H9 (cell line): ENCODE measurements at regions not wholly inside any gene's neighbourhood (a gene's known extent, or its start where the extent isn't known, plus 50 kb on each side); places are given as distances from the start of the nearest gene placed in this dataset.
A peak's percentile ranks its signal among the peaks of the same experiment; 100 is the strongest.

Experiments
- DNase-seq: peaks from one replicate; pipeline ENCODE4 v3.0.0-alpha.2; 2017
- H2AFZ ChIP-seq: one replicate; pipeline ENCODE4 v1.6.1; 2013; ENCODE audit warnings: mild to moderate bottlenecking, low read length, control low read depth, moderate library complexity
- H2AK5ac ChIP-seq: 2 replicates; pipeline ENCODE4 v1.6.1; 2013; ENCODE audit warnings: low read length, control low read depth, mixed read lengths; ENCODE audit not compliant: insufficient read length
- H2BK120ac ChIP-seq: one replicate; pipeline ENCODE4 v1.6.1; 2013; ENCODE audit warnings: low read depth, mild to moderate bottlenecking, low read length, control low read depth, inconsistent platforms; ENCODE audit not compliant: poor library complexity, severe bottlenecking
- H2BK12ac ChIP-seq: 2 replicates; pipeline ENCODE4 v1.6.1; 2013; ENCODE audit warnings: low read length, control low read depth, mixed read lengths, low read depth; ENCODE audit not compliant: insufficient read length
- H2BK15ac ChIP-seq: 2 replicates; pipeline ENCODE4 v1.6.1; 2013; ENCODE audit warnings: low read depth, low read length, control low read depth
- H2BK20ac ChIP-seq: one replicate; pipeline ENCODE4 v1.6.1; 2013; ENCODE audit warnings: low read depth, mild to moderate bottlenecking, low read length, control low read depth, inconsistent platforms; ENCODE audit not compliant: poor library complexity, severe bottlenecking
- H2BK5ac ChIP-seq: 2 replicates; pipeline ENCODE4 v1.6.1; 2013; ENCODE audit warnings: low read length, control low read depth, mixed read lengths; ENCODE audit not compliant: insufficient read length
- H3K14ac ChIP-seq: 2 replicates; pipeline ENCODE4 v1.6.1; 2013; ENCODE audit warnings: low read length, control low read depth; ENCODE audit not compliant: insufficient read depth
- H3K18ac ChIP-seq: 2 replicates; pipeline ENCODE4 v1.6.1; 2013; ENCODE audit warnings: low read depth, mild to moderate bottlenecking, mixed read lengths, low read length, control low read depth; ENCODE audit not compliant: insufficient read length
- H3K23ac ChIP-seq: 2 replicates; pipeline ENCODE4 v1.6.1; 2013; ENCODE audit warnings: low read length, control low read depth, mixed read lengths, low read depth; ENCODE audit not compliant: insufficient read length
- H3K23me2 ChIP-seq: 2 replicates; pipeline ENCODE4 v1.6.1; 2013; ENCODE audit warnings: low read depth, mild to moderate bottlenecking, mixed read lengths, low read length, control low read depth; ENCODE audit not compliant: insufficient read length, poor library complexity, severe bottlenecking
- H3K27ac ChIP-seq: 2 replicates; pipeline ENCODE4 v1.5.1; 2013; ENCODE audit warnings: low read length, control low read depth, mixed read lengths, low read depth; ENCODE audit not compliant: insufficient read length
- H3K27me3 ChIP-seq: 2 replicates; pipeline ENCODE4 v1.6.1; 2013; ENCODE audit warnings: low read length, control low read depth, inconsistent platforms; ENCODE audit not compliant: insufficient read depth
- H3K4ac ChIP-seq: 2 replicates; pipeline ENCODE4 v1.6.1; 2013; ENCODE audit warnings: low read depth, mild to moderate bottlenecking, control low read depth, inconsistent platforms, low read length, moderate library complexity
- H3K4me1 ChIP-seq: 2 replicates; pipeline ENCODE4 v1.6.1; 2013; ENCODE audit warnings: low read length, control low read depth, inconsistent platforms; ENCODE audit not compliant: insufficient read depth
- H3K4me2 ChIP-seq: 2 replicates; pipeline ENCODE4 v1.6.1; 2013; ENCODE audit warnings: low read length, control low read depth, mixed read lengths; ENCODE audit not compliant: insufficient read length, insufficient read depth
- H3K56ac ChIP-seq: 2 replicates; pipeline ENCODE4 v1.6.1; 2013; ENCODE audit warnings: low read depth, mild to moderate bottlenecking, mixed read lengths, low read length, control low read depth; ENCODE audit not compliant: insufficient read length
- H3K79me1 ChIP-seq: 2 replicates; pipeline ENCODE4 v1.6.1; 2013; ENCODE audit warnings: low read depth, mild to moderate bottlenecking, moderate library complexity, low read length, control low read depth, inconsistent platforms; ENCODE audit not compliant: insufficient read depth, poor library complexity, severe bottlenecking
- H3K79me2 ChIP-seq: 2 replicates; pipeline ENCODE4 v1.6.1; 2013; ENCODE audit warnings: low read length, control low read depth, inconsistent platforms; ENCODE audit not compliant: insufficient read depth
- H3K9ac ChIP-seq: 2 replicates; pipeline ENCODE4 v1.6.1; 2013; ENCODE audit warnings: low read length, control low read depth, mixed read lengths; ENCODE audit not compliant: insufficient read length; ENCODE audit errors: extremely low read depth
- H3K9me3 ChIP-seq: one replicate; pipeline ENCODE4 v1.6.1; 2013; ENCODE audit warnings: low read depth, low read length, inconsistent platforms; ENCODE audit not compliant: control insufficient read depth
- H3T11ph ChIP-seq: one replicate; pipeline ENCODE4 v1.6.1; 2013; ENCODE audit warnings: mild to moderate bottlenecking, low read length, control low read depth, inconsistent platforms
- H4K20me1 ChIP-seq: one replicate; pipeline ENCODE4 v1.6.1; 2013; ENCODE audit not compliant: control insufficient read depth, insufficient read length, insufficient read depth
- H4K5ac ChIP-seq: 2 replicates; pipeline ENCODE4 v1.6.1; 2013; ENCODE audit warnings: low read depth, mild to moderate bottlenecking, mixed read lengths, low read length, control low read depth; ENCODE audit not compliant: insufficient read length
- H4K8ac ChIP-seq: replicated peaks from 2 replicates; pipeline ENCODE4 v1.6.1; 2013; ENCODE audit warnings: low read length, control low read depth, mixed read lengths, low read depth; ENCODE audit not compliant: insufficient read length
- H4K91ac ChIP-seq: 2 replicates; pipeline ENCODE4 v1.6.1; 2013; ENCODE audit warnings: low read depth, mild to moderate bottlenecking, moderate library complexity, mixed read lengths, low read length, control low read depth; ENCODE audit not compliant: insufficient read length
- H3K27ac Mint-ChIP-seq, 3 experiments: 2 replicates in 2 of 3; 3 replicates in 1 of 3; pipeline ENCODE4 v1.8.0; 2020 to 2021; ENCODE audit warnings: mixed read lengths in 3 of 3, mild to moderate bottlenecking in 1 of 3, moderate library complexity in 1 of 3
- H3K27me3 Mint-ChIP-seq: 2 replicates; pipeline ENCODE4 v1.8.0; 2021; ENCODE audit warnings: low read depth, mild to moderate bottlenecking, moderate library complexity, mixed read lengths
- H3K36me3 Mint-ChIP-seq, 3 experiments: 2 replicates in 2 of 3; 3 replicates in 1 of 3; pipeline ENCODE4 v1.8.0; 2020 to 2021; ENCODE audit warnings: low read depth in 3 of 3, mixed read lengths in 3 of 3; ENCODE audit not compliant: insufficient read depth in 1 of 3
- H3K4me1 Mint-ChIP-seq, 2 experiments: 2 replicates each; pipeline ENCODE4 v1.8.0; 2020; ENCODE audit warnings: mixed read lengths in 2 of 2
- H3K4me3 Mint-ChIP-seq, 2 experiments: 2 replicates in 1 of 2; 3 replicates in 1 of 2; pipeline ENCODE4 v1.8.0; 2020 to 2021; ENCODE audit warnings: mild to moderate bottlenecking in 2 of 2, mixed read lengths in 2 of 2, moderate library complexity in 1 of 2
- H3K9me3 Mint-ChIP-seq, 2 experiments: 2 replicates in 1 of 2; 3 replicates in 1 of 2; pipeline ENCODE4 v1.8.0; 2020; ENCODE audit warnings: mild to moderate bottlenecking in 2 of 2, mixed read lengths in 2 of 2, moderate library complexity in 1 of 2
- WGBS: extraction: QIAGEN DNeasy Blood & Tissue Kit; methylation state at CpG from one replicate; pipeline ENCODE4 v1.1.7; 2013; ENCODE audit warnings: missing lambda C conversion rate, low lambda C conversion rate, mixed read lengths; ENCODE audit not compliant: insufficient read length; ENCODE audit errors: extremely low coverage; 5-methylcytosine and 5-hydroxymethylcytosine counted together
- TF ChIP-seq, protein P1 (sequence below): fragments of 200-600 bp; sonication (generic); conservative IDR thresholded peaks from 3 replicates; pipeline ENCODE4 v1.8.0; 2021; ENCODE audit warnings: antibody characterized with exemption, mild to moderate bottlenecking

DNA sequence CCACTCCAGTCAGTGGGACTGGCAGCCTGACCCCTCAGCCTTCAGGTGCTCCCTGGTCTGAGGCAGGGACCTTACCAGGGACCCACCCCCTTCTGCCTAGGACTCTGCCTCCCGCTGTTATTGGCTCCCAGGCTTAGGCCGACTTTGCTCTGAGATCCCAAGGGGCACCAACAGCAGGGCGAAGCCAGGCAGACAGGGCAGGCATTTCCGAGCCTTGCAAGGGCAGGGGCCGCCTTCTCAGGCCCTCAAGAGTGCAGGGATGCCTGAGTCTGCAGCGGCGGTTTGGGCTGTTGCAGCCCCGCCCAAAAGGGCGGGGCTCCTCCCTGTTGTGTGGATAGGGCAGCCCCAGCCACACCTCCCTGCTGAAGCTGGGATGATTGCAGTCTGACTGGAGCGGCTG lies 644.6 kb downstream of the PRR16 start:
- no peak overlapping the region for H3K4ac ChIP-seq
- no peaks in the 10 kb centered on the region for H3K79me2 ChIP-seq
- H2BK15ac ChIP-seq, result no peak overlapping the region
- H4K91ac ChIP-seq, result no peak overlapping the region
- TF ChIP-seq, protein P1, sequence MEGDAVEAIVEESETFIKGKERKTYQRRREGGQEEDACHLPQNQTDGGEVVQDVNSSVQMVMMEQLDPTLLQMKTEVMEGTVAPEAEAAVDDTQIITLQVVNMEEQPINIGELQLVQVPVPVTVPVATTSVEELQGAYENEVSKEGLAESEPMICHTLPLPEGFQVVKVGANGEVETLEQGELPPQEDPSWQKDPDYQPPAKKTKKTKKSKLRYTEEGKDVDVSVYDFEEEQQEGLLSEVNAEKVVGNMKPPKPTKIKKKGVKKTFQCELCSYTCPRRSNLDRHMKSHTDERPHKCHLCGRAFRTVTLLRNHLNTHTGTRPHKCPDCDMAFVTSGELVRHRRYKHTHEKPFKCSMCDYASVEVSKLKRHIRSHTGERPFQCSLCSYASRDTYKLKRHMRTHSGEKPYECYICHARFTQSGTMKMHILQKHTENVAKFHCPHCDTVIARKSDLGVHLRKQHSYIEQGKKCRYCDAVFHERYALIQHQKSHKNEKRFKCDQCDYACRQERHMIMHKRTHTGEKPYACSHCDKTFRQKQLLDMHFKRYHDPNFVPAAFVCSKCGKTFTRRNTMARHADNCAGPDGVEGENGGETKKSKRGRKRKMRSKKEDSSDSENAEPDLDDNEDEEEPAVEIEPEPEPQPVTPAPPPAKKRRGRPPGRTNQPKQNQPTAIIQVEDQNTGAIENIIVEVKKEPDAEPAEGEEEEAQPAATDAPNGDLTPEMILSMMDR, result no peak
- H3K9me3 Mint-ChIP-seq, result peaks cover 0 to 11% of the 10 kb centered on the region in 2 experiments; a peak in 4 of 5 replicates
- H3K9me3 ChIP-seq, result no peaks in the 10 kb centered on the region
- no peak overlapping the region for H3K14ac ChIP-seq
- peaks cover 2% of the 10 kb centered on the region; the same call in 1 of the 2 replicates for H3K27me3 Mint-ChIP-seq
- no peak overlapping the region for H2BK20ac ChIP-seq
- H2BK5ac ChIP-seq, result no peak overlapping the region
- no peak overlapping the region for H2AFZ ChIP-seq
- no peaks in the 10 kb centered on the region for H3K23me2 ChIP-seq
- no peaks in the 10 kb centered on the region for H4K20me1 ChIP-seq
- H3K36me3 Mint-ChIP-seq, result no peaks in the 10 kb centered on the region; a peak in 1 of 7 replicates
- no peak overlapping the region for H2BK120ac ChIP-seq
- H3K23ac ChIP-seq, result no peak overlapping the region
- no peak overlapping the region for H3K56ac ChIP-seq
- H2AK5ac ChIP-seq, result no peak overlapping the region
- no peak overlapping the region for H3K18ac ChIP-seq
- no peak overlapping the region for H2BK12ac ChIP-seq
- H3K79me1 ChIP-seq, result no peaks in the 10 kb centered on the region
- WGBS, result no CpG with 5 or more reads among the region's 10 CpGs
- no peaks in the 10 kb centered on the region for H3K4me1 ChIP-seq
- H3K4me3 Mint-ChIP-seq, result no peak overlapping the region
- H3T11ph ChIP-seq, result no peak overlapping the region
- H4K8ac ChIP-seq, result no peak overlapping the region
- no peak overlapping the region for H3K27ac Mint-ChIP-seq
- no peak overlapping the region for H3K27ac ChIP-seq
- H3K4me2 ChIP-seq, result no peak overlapping the region
- H4K5ac ChIP-seq, result no peak overlapping the region
- peak; percentile 87 for DNase-seq
- no peaks in the 10 kb centered on the region for H3K27me3 ChIP-seq
- no peak overlapping the region for H3K9ac ChIP-seq
- H3K4me1 Mint-ChIP-seq, result peaks cover 2 to 3% of the 10 kb centered on the region in 2 experiments; a peak in 1 of 4 replicates
